SK-N-SH (cell line): ENCODE measurements at regions not wholly inside any gene's neighbourhood (a gene's known extent, or its start where the extent isn't known, plus 50 kb on each side); places are given as distances from the start of the nearest gene placed in this dataset.

ENCODE experiments used
- CTCF ChIA-PET: fragments of 300-600, 350-600 bp; formaldehyde crosslinking; extraction: SDS; loops from one replicate; lab custom pipeline; 2021; lab: Yijun Ruan, JAX
- POLR2A ChIA-PET: fragments of 350-600 bp; sonication (Branson Sonifier 250); formaldehyde crosslinking; extraction: SDS; loops from one replicate; lab custom pipeline; 2020; ENCODE audit warnings: antibody characterized with exemption, inconsistent platforms; lab: Yijun Ruan, JAX
- DNase-seq: peaks from one replicate; pipeline ENCODE4 v3.0.0; 2012
- H2AFZ ChIP-seq: fragments of 200-600 bp; sonication (generic); 2 replicates; pipeline ENCODE4 v1.8.1; 2016; ENCODE audit warnings: antibody characterized with exemption, mild to moderate bottlenecking, low read depth
- H3F3A ChIP-seq: fragments of 200-600 bp; sonication (generic); replicated peaks from 2 replicates; pipeline ENCODE3; 2016; ENCODE audit warnings: antibody characterized with exemption, mild to moderate bottlenecking; ENCODE audit not compliant: insufficient read depth
- H3K27ac ChIP-seq, 2 experiments: fragments of 200-500 bp in 1 of 2; fragments of 200-600 bp in 1 of 2; sonication (Bioruptor generic) in 1 of 2; sonication (generic), shearing (Covaris generic) in 1 of 2; 2 replicates each; pipeline versions ENCODE4 v1.5.1 to v1.6.1; 2014 to 2016; ENCODE audit warnings: low read depth in 2 of 2, inconsistent platforms in 1 of 2, low read length in 1 of 2, mild to moderate bottlenecking in 1 of 2, mixed read lengths in 1 of 2
- H3K27me3 ChIP-seq: fragments of 200-600 bp; sonication (generic), shearing (Covaris generic); 2 replicates; pipeline ENCODE4 v1.6.1; 2016; ENCODE audit warnings: mixed run types; ENCODE audit not compliant: insufficient read depth
- H3K36me3 ChIP-seq, 2 experiments: fragments of 200-500 bp in 1 of 2; fragments of 200-600 bp in 1 of 2; sonication (Bioruptor generic) in 1 of 2; sonication (generic) in 1 of 2; replicated peaks in 1 of 2; 2 replicates each; pipeline versions ENCODE3 to v1.5.1; 2014 to 2016; ENCODE audit warnings: low read length in 1 of 2, mild to moderate bottlenecking in 1 of 2; ENCODE audit not compliant: insufficient read depth in 2 of 2, control insufficient read depth in 1 of 2
- H3K4me1 ChIP-seq, 2 experiments: fragments of 200-500 bp in 1 of 2; fragments of 200-600 bp in 1 of 2; sonication (Bioruptor generic) in 1 of 2; sonication (generic), shearing (Covaris generic) in 1 of 2; 2 replicates each; pipeline versions ENCODE4 v1.5.1 to v1.6.1; 2014 to 2016; ENCODE audit warnings: low read depth in 1 of 2, low read length in 1 of 2, mixed run types in 1 of 2; ENCODE audit not compliant: insufficient read depth in 2 of 2, control insufficient read depth in 1 of 2
- H3K4me2 ChIP-seq: fragments of 200-600 bp; sonication (generic), shearing (Covaris generic); 2 replicates; pipeline ENCODE4 v1.6.1; 2017; ENCODE audit warnings: mixed run types
- H3K4me3 ChIP-seq, 2 experiments: fragments of 200-500 bp in 1 of 2; fragments of 200-600 bp in 1 of 2; sonication (Bioruptor generic) in 1 of 2; sonication (generic), shearing (Covaris generic) in 1 of 2; 2 replicates each; pipeline versions ENCODE4 v1.5.1 to v1.8.1; 2014 to 2016; ENCODE audit warnings: low read depth in 2 of 2, inconsistent platforms in 1 of 2, low read length in 1 of 2, mild to moderate bottlenecking in 1 of 2, mixed read lengths in 1 of 2, moderate library complexity in 1 of 2
- H3K79me2 ChIP-seq: fragments of 200-600 bp; sonication (generic); 2 replicates; pipeline ENCODE4 v1.8.1; 2017; ENCODE audit warnings: mild to moderate bottlenecking; ENCODE audit not compliant: insufficient read depth
- H3K9ac ChIP-seq: fragments of 200-600 bp; sonication (generic); 2 replicates; pipeline ENCODE4 v1.6.1; 2017; ENCODE audit warnings: mixed run types
- H3K9me2 ChIP-seq: fragments of 200-600 bp; sonication (generic); 2 replicates; pipeline ENCODE4 v1.6.1; 2017; ENCODE audit warnings: mixed run types
- H3K9me3 ChIP-seq: fragments of 200-600 bp; sonication (generic); 2 replicates; pipeline ENCODE4 v1.6.1; 2017; ENCODE audit warnings: mixed run types, mild to moderate bottlenecking, moderate library complexity
- H4K20me1 ChIP-seq: fragments of 200-600 bp; sonication (generic); 2 replicates; pipeline ENCODE4 v1.6.1; 2017; ENCODE audit warnings: mild to moderate bottlenecking, mixed run types; ENCODE audit not compliant: insufficient read depth
- CTCF ChIP-seq: fragments of 200-600 bp; sonication (generic); IDR thresholded peaks from 2 replicates; pipeline ENCODE4 v1.6.1; 2017; ENCODE audit warnings: antibody characterized with exemption, mild to moderate bottlenecking, moderate library complexity
- ELF1 ChIP-seq: IDR thresholded peaks from 2 replicates; pipeline ENCODE4 v1.4.0; 2012
- EP300 ChIP-seq, 2 experiments: IDR thresholded peaks; 2 replicates each; pipeline versions ENCODE4 v1.4.0 to v1.6.1; 2012; ENCODE audit warnings: borderline replicate concordance in 1 of 2, low read depth in 1 of 2, low read length in 1 of 2
- EZH2phosphoT487 ChIP-seq: fragments of 200-600 bp; sonication (generic); IDR thresholded peaks from 2 replicates; pipeline ENCODE4 v1.6.1; 2017; ENCODE audit warnings: low read depth, mixed run types, mild to moderate bottlenecking, antibody characterized with exemption, moderate library complexity, borderline replicate concordance
- FOSL2 ChIP-seq: IDR thresholded peaks from 2 replicates; pipeline ENCODE4 v1.4.0; 2012; ENCODE audit warnings: low read depth, mild to moderate bottlenecking, moderate library complexity, borderline replicate concordance
- FOXJ3 ChIP-seq: sonication (generic); formaldehyde crosslinking; IDR thresholded peaks from 2 replicates; pipeline ENCODE4 v1.5.1; 2020; ENCODE audit warnings: mild to moderate bottlenecking, missing genetic modification reagents
- FOXM1 ChIP-seq: IDR thresholded peaks from 2 replicates; pipeline ENCODE4 v1.4.0; 2012; ENCODE audit warnings: low read depth, mild to moderate bottlenecking
- GABPA ChIP-seq: IDR thresholded peaks from 2 replicates; pipeline ENCODE4 v1.4.0; 2012; ENCODE audit warnings: low read depth, mild to moderate bottlenecking
- JUND ChIP-seq: IDR thresholded peaks from 2 replicates; pipeline ENCODE4 v1.4.0; 2012
- MEF2A ChIP-seq: IDR thresholded peaks from 2 replicates; pipeline ENCODE4 v1.4.0; 2012; ENCODE audit warnings: low read depth, borderline replicate concordance
- MXI1 ChIP-seq: IDR thresholded peaks from 2 replicates; pipeline ENCODE4 v1.6.1; 2012; ENCODE audit warnings: mild to moderate bottlenecking, low read depth, low read length, improper control_type of control experiment
- NRF1 ChIP-seq: IDR thresholded peaks from 2 replicates; pipeline ENCODE4 v1.6.1; 2012; ENCODE audit warnings: low read depth, mild to moderate bottlenecking, low read length
- PBX3 ChIP-seq: IDR thresholded peaks from 2 replicates; pipeline ENCODE4; 2012
- POLR2AphosphoS5 ChIP-seq: IDR thresholded peaks from 2 replicates; pipeline ENCODE4 v1.6.1; 2012; ENCODE audit warnings: low read depth, low read length
- RCOR1 ChIP-seq: fragments of 150-350 bp; IDR thresholded peaks from 2 replicates; pipeline ENCODE4 v1.6.1; 2017; ENCODE audit warnings: antibody characterized with exemption, low read length
- RFX5 ChIP-seq: IDR thresholded peaks from 2 replicates; pipeline ENCODE4 v1.6.1; 2012; ENCODE audit warnings: mild to moderate bottlenecking, improper control_type of control experiment, low read length
- RXRA ChIP-seq: IDR thresholded peaks from 2 replicates; pipeline ENCODE4 v1.4.0; 2012; ENCODE audit warnings: low read depth, mild to moderate bottlenecking, borderline replicate concordance
- SMC3 ChIP-seq: IDR thresholded peaks from 2 replicates; pipeline ENCODE4 v1.6.1; 2012; ENCODE audit warnings: low read depth, low read length, improper control_type of control experiment
- TCF12 ChIP-seq: IDR thresholded peaks from 2 replicates; pipeline ENCODE4 v1.4.0; 2012
- TEAD4 ChIP-seq: IDR thresholded peaks from 2 replicates; pipeline ENCODE4 v1.4.0; 2012; ENCODE audit warnings: mild to moderate bottlenecking, borderline replicate concordance; ENCODE audit not compliant: insufficient read depth
- USF2 ChIP-seq: fragments of 150-350 bp; IDR thresholded peaks from 2 replicates; pipeline ENCODE4 v1.6.1; 2017; ENCODE audit warnings: antibody characterized with exemption, low read length, low read depth, borderline replicate concordance
- WGBS: methylation state at CpG from one replicate; pipeline ENCODE4 v1.1.6; 2017; ENCODE audit warnings: low lambda C conversion rate; 5-methylcytosine and 5-hydroxymethylcytosine counted together
- TF ChIP-seq, protein P1 (sequence below): fragments of 150-350 bp; IDR thresholded peaks from 2 replicates; pipeline ENCODE4 v1.6.1; 2016; ENCODE audit warnings: mild to moderate bottlenecking, low read depth, low read length

- Histone ChIP-seq H3K27ac (no peak overlapping the region), H3K9me2 (no peaks in the 10 kb centered on the region), H4K20me1 (no peaks in the 10 kb centered on the region), H3F3A (peaks cover 4% of the 10 kb centered on the region), H3K36me3 (no peaks in the 10 kb centered on the region), H2AFZ (no peak overlapping the region), H3K4me2 (no peak overlapping the region), H3K4me1 (no peaks in the 10 kb centered on the region; a peak in 2 of 4 replicates), H3K9ac (no peak overlapping the region), H3K27me3 (no peaks in the 10 kb centered on the region), H3K79me2 (no peaks in the 10 kb centered on the region), H3K4me3 (no peak overlapping the region), H3K9me3 (no peaks in the 10 kb centered on the region)
- TF ChIP-seq ELF1 (no peak), MEF2A (no peak), EZH2phosphoT487 (no peak), MXI1 (no peak), GABPA (no peak), JUND (no peak), USF2 (no peak), TEAD4 (no peak), TCF12 (no peak)
- TF ChIP-seq, protein P1, sequence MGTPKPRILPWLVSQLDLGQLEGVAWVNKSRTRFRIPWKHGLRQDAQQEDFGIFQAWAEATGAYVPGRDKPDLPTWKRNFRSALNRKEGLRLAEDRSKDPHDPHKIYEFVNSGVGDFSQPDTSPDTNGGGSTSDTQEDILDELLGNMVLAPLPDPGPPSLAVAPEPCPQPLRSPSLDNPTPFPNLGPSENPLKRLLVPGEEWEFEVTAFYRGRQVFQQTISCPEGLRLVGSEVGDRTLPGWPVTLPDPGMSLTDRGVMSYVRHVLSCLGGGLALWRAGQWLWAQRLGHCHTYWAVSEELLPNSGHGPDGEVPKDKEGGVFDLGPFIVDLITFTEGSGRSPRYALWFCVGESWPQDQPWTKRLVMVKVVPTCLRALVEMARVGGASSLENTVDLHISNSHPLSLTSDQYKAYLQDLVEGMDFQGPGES, result no peak
- no peak for DNase-seq
- POLR2A ChIA-PET, result no interaction called here
- WGBS, result 95% methylated on average over 2 of the region's 2 CpGs
- CTCF ChIA-PET, result no interaction called here
These were observed 779.3 kb upstream of the ACO1 start for GRCh38 chr9:31605164-31605563.

DNA sequence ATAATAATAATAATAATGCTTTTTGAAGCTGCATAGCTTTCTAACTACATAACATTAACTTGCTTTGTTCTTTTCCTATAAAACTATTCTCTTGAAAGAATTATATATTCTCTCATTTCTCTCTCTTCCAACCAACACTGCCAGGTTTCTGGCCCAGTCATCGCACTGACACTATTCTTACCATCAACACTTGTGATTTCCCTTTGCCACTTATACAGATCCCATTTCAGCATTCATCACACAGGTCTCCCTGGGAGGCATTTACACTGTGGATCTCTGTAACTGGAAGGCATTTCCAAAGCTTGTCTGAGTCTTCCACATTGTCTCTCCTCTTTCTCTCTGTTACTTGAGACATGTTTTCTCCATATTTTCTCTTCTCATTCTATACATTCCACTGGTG, 777.8 kb upstream of the ACO1 start:
- Histone ChIP-seq H3K9me2 (no peaks in the 10 kb centered on the region), H2AFZ (no peak overlapping the region), H3K4me1 (no peaks in the 10 kb centered on the region; a peak in 2 of 4 replicates), H3K9ac (no peak overlapping the region), H3K27me3 (no peaks in the 10 kb centered on the region), H3K4me2 (no peak overlapping the region), H3K36me3 (no peaks in the 10 kb centered on the region), H3F3A (peaks cover 8% of the 10 kb centered on the region), H4K20me1 (no peaks in the 10 kb centered on the region), H3K79me2 (no peaks in the 10 kb centered on the region), H3K27ac (no peak overlapping the region), H3K4me3 (no peak overlapping the region), H3K9me3 (no peaks in the 10 kb centered on the region; the same call in 1 of the 2 replicates)
- no peak for DNase-seq
- ChIA-PET POLR2A (no interaction called here), CTCF (no interaction called here)
- WGBS, result 50% methylated on average over 1 of the region's 1 CpG
- TF ChIP-seq EP300 (IDR thresholded peaks at IDR 0.05; ENCODE audit: borderline replicate concordance in 1 of 2, low read depth in 1 of 2, low read length in 1 of 2), result no peak
- no peak for TF ChIP-seq POLR2AphosphoS5
- TF ChIP-seq, protein P1, result no peak
- no peak for TF ChIP-seq SMC3
- no peak for TF ChIP-seq NRF1
- TF ChIP-seq FOXJ3 (CRISPR knock-in tag), result no peak
- TF ChIP-seq RFX5, result no peak
- no peak for TF ChIP-seq CTCF
- TF ChIP-seq TCF12, result no peak
- TF ChIP-seq MXI1, result no peak
- TF ChIP-seq FOSL2, result no peak
- TF ChIP-seq RXRA, result no peak
- no peak for TF ChIP-seq PBX3
- TF ChIP-seq RCOR1, result no peak
- no peak for TF ChIP-seq FOXM1
